Stomach (tissue), 4 donors: ENCODE measurements at regions not wholly inside any gene's neighbourhood (a gene's known extent, or its start where the extent isn't known, plus 50 kb on each side); places are given as distances from the start of the nearest gene placed in this dataset.

Experiments used
- EP300 ChIP-seq: sonication (generic); formaldehyde crosslinking; IDR thresholded peaks from one replicate; pipeline ENCODE4 v1.6.1; 2017; ENCODE audit warnings: antibody characterized with exemption
- POLR2A ChIP-seq, 4 donors: fragments of 450-650 bp; IDR thresholded peaks; one replicate each; pipeline ENCODE4 v1.6.1; 2016; ENCODE audit warnings: antibody characterized with exemption in 4 of 4, control low read depth in 2 of 4, mild to moderate bottlenecking in 1 of 4, moderate library complexity in 1 of 4
- POLR2AphosphoS5 ChIP-seq, 3 donors: sonication (generic); formaldehyde crosslinking; IDR thresholded peaks; one replicate each; pipeline ENCODE4 v1.6.1; 2016; ENCODE audit warnings: antibody characterized with exemption in 3 of 3

GRCh38 chr18:34506198-34506597 lies 203.9 kb upstream of the DTNA start:
- TF ChIP-seq POLR2AphosphoS5 (IDR thresholded peaks at IDR 0.05) (no peak), EP300 (no peak), POLR2A (IDR thresholded peaks at IDR 0.05) (no peak)
